Ovary (tissue), 1 donor: ENCODE measurements at regions not wholly inside any gene's neighbourhood (a gene's known extent, or its start where the extent isn't known, plus 50 kb on each side); places are given as distances from the start of the nearest gene placed in this dataset.

Source experiments
- EP300 ChIP-seq: sonication (generic); formaldehyde crosslinking; IDR thresholded peaks from one replicate; pipeline ENCODE4 v1.6.1; 2017; ENCODE audit warnings: antibody characterized with exemption
- POLR2A ChIP-seq: fragments of 450-650 bp; IDR thresholded peaks from one replicate; pipeline ENCODE4 v1.6.1; 2017; ENCODE audit warnings: antibody characterized with exemption, mild to moderate bottlenecking, moderate library complexity

DNA sequence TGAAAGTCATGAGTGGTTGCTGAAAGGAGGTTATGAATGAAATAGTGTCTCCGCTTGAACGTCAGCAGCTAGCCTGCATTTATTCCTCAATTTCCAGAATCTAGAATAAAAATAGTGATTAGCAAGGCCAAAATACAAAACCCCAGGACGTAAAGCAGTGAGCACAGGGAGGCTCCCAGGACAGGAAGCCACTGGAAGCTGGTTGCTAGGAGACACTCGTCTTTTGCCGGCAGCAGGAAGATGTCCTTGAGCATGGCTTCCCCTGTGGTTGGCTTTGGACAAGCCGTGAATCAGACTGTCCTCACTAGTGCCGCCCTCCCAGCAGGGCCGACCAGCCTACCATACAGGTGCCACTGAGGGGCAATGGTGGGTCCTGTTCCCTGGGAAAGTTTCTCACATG lies 374.4 kb downstream of the MTX2 start:
- no peak for TF ChIP-seq EP300
- no peak for TF ChIP-seq POLR2A
